ENCODE measurements at regions not wholly inside any gene's neighbourhood (a gene's known extent, or its start where the extent isn't known, plus 50 kb on each side); places are given as distances from the start of the nearest gene placed in this dataset.

DNA sequence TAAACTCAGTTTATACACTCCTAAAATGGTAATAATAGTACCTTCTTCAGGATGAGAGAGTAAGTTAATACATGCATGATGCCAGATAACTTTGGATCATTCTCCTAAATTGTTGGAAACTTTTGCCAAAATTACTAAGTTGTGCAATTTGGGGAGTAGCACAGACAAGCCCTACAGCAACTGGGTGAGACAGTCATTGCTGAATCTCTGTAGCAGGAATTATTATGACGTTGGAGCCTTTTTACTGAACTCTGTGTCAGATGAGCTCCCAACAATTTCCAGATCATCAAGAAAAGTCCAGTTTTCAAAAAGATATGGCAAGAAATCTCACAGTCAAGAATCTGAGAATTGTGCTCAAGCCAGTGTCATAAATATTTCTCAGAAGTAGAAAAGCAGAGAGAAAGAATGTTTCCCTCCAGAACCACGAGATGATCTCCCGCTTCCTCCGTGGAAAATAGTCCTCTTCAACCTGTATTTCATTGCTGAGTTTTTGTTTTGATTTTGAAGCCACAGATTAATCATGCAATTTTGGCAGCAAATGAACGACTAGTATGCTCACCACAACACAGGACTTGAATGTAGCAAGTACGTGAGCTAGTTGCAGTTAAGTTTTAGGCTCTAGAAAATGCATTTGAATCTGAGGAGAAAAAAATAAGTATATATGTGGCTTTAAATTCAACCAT is 485.4 kb downstream of the CNTN6 start:
- peak in 1 of 2 donors; percentile 7 for DNase-seq (ENCODE audit: low read depth in 2 of 2)
- no peak overlapping the region for H3K27ac ChIP-seq (ENCODE audit: insufficient read depth, low read length)

GRCh38 chr3:1583044-1583443 is 490.2 kb downstream of the CNTN6 start:
- TF ChIP-seq EZH2 (IDR thresholded peaks at IDR 0.05; ENCODE audit: low read length, missing control alignments) (no peak), CTCF (conservative IDR thresholded peaks at IDR 0.05 in 1 of 2, IDR thresholded peaks at IDR 0.05 in 1 of 2; ENCODE audit: low read depth in 1 of 2, low read length in 2 of 2) (no peak)
- no peaks in the 10 kb centered on the region for H3K4me1 ChIP-seq (ENCODE audit: control insufficient read depth, extremely low read depth, insufficient read depth, low read length)
- no peak overlapping the region for H3K4me2 ChIP-seq (ENCODE audit: extremely low read depth, insufficient read depth, low read length)
- H3K27ac ChIP-seq (ENCODE audit: insufficient read depth, low read length), result no peak overlapping the region
- no peaks in the 10 kb centered on the region for H3K9me3 ChIP-seq (ENCODE audit: control insufficient read depth, insufficient read depth, low read depth, low read length)
- H3K9ac ChIP-seq (ENCODE audit: insufficient read depth, low read length), result no peak overlapping the region
- no peak for DNase-seq (ENCODE audit: low read depth in 2 of 2)
- H2AFZ ChIP-seq (ENCODE audit: low read length), result no peak overlapping the region
- H3K27me3 ChIP-seq (ENCODE audit: control insufficient read depth, insufficient read depth, low read length), result no peaks in the 10 kb centered on the region
- no peaks in the 10 kb centered on the region for H3K79me2 ChIP-seq (ENCODE audit: control insufficient read depth, insufficient read depth, low read length)
- H4K20me1 ChIP-seq (ENCODE audit: control insufficient read depth, extremely low read depth, insufficient read depth, low read length), result no peaks in the 10 kb centered on the region
- no peaks in the 10 kb centered on the region for H3K36me3 ChIP-seq (ENCODE audit: control insufficient read depth, insufficient read depth, low read length)
- no peak overlapping the region for H3K4me3 ChIP-seq (replicated peaks in 1 of 4; ENCODE audit: control extremely low read depth in 1 of 4, insufficient read depth in 1 of 4, low read depth in 3 of 4, low read length in 4 of 4)

More for the DNA sequence above, 485.4 kb downstream of the CNTN6 start:
- no peaks in the 10 kb centered on the region for H3K79me2 ChIP-seq (ENCODE audit: control insufficient read depth, insufficient read depth, low read length)
- no peak overlapping the region for H2AFZ ChIP-seq (ENCODE audit: low read length)
- H3K4me2 ChIP-seq (ENCODE audit: extremely low read depth, insufficient read depth, low read length), result no peak overlapping the region
- no peak overlapping the region for H3K9ac ChIP-seq (ENCODE audit: insufficient read depth, low read length)
- H3K9me3 ChIP-seq (ENCODE audit: control insufficient read depth, insufficient read depth, low read depth, low read length), result no peaks in the 10 kb centered on the region
- TF ChIP-seq CTCF (conservative IDR thresholded peaks at IDR 0.05 in 1 of 2, IDR thresholded peaks at IDR 0.05 in 1 of 2; ENCODE audit: low read depth in 1 of 2, low read length in 2 of 2) (no peak), EZH2 (IDR thresholded peaks at IDR 0.05; ENCODE audit: low read length, missing control alignments) (no peak)
- no peaks in the 10 kb centered on the region for H4K20me1 ChIP-seq (ENCODE audit: control insufficient read depth, extremely low read depth, insufficient read depth, low read length)
- no peaks in the 10 kb centered on the region for H3K27me3 ChIP-seq (ENCODE audit: control insufficient read depth, insufficient read depth, low read length)
- no peaks in the 10 kb centered on the region for H3K4me1 ChIP-seq (ENCODE audit: control insufficient read depth, extremely low read depth, insufficient read depth, low read length)
- H3K36me3 ChIP-seq (ENCODE audit: control insufficient read depth, insufficient read depth, low read length), result no peaks in the 10 kb centered on the region
- H3K4me3 ChIP-seq (replicated peaks in 1 of 4; ENCODE audit: control extremely low read depth in 1 of 4, insufficient read depth in 1 of 4, low read depth in 3 of 4, low read length in 4 of 4), result no peak overlapping the region

DNA sequence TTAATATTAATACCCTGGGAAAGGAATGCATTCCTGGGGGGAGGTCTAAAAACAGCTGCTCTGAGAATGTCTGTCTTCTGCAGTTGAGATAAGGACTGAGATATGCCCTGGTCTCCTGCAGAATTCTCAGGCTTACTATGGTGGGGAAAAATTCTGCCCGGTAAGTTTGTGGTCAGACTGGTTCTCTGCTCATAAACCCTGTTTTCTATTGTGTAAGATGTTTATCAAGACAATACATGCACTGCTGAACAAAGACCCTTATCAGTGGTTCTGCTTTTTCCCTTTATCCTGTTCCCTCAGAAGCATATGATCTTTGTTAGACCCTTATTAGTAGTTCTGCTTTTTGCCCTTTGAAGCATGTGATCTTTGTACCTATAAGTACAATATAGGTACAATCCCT is 494.6 kb downstream of the CNTN6 start:
- H3K27me3 ChIP-seq (ENCODE audit: control insufficient read depth, insufficient read depth, low read length), result no peaks in the 10 kb centered on the region

More for the DNA sequence above, 494.6 kb downstream of the CNTN6 start:
- no peak overlapping the region for H3K4me3 ChIP-seq (replicated peaks in 1 of 4; ENCODE audit: control extremely low read depth in 1 of 4, insufficient read depth in 1 of 4, low read depth in 3 of 4, low read length in 4 of 4)
- H3K9me3 ChIP-seq (ENCODE audit: control insufficient read depth, insufficient read depth, low read depth, low read length), result no peaks in the 10 kb centered on the region
- no peak for DNase-seq (ENCODE audit: low read depth in 2 of 2)
- no peak overlapping the region for H3K9ac ChIP-seq (ENCODE audit: insufficient read depth, low read length)
- H2AFZ ChIP-seq (ENCODE audit: low read length), result no peak overlapping the region
- H3K79me2 ChIP-seq (ENCODE audit: control insufficient read depth, insufficient read depth, low read length), result no peaks in the 10 kb centered on the region
- H4K20me1 ChIP-seq (ENCODE audit: control insufficient read depth, extremely low read depth, insufficient read depth, low read length), result no peaks in the 10 kb centered on the region
- no peaks in the 10 kb centered on the region for H3K36me3 ChIP-seq (ENCODE audit: control insufficient read depth, insufficient read depth, low read length)
- TF ChIP-seq CTCF (conservative IDR thresholded peaks at IDR 0.05 in 1 of 2, IDR thresholded peaks at IDR 0.05 in 1 of 2; ENCODE audit: low read depth in 1 of 2, low read length in 2 of 2) (no peak), EZH2 (IDR thresholded peaks at IDR 0.05; ENCODE audit: low read length, missing control alignments) (no peak)
- H3K4me2 ChIP-seq (ENCODE audit: extremely low read depth, insufficient read depth, low read length), result no peak overlapping the region
- H3K4me1 ChIP-seq (ENCODE audit: control insufficient read depth, extremely low read depth, insufficient read depth, low read length), result no peaks in the 10 kb centered on the region
- H3K27ac ChIP-seq (ENCODE audit: insufficient read depth, low read length), result no peak overlapping the region

All from fibroblast of lung (primary cell).